ENCODE measurements at regions not wholly inside any gene's neighbourhood (a gene's known extent, or its start where the extent isn't known, plus 50 kb on each side); places are given as distances from the start of the nearest gene placed in this dataset.

DNA sequence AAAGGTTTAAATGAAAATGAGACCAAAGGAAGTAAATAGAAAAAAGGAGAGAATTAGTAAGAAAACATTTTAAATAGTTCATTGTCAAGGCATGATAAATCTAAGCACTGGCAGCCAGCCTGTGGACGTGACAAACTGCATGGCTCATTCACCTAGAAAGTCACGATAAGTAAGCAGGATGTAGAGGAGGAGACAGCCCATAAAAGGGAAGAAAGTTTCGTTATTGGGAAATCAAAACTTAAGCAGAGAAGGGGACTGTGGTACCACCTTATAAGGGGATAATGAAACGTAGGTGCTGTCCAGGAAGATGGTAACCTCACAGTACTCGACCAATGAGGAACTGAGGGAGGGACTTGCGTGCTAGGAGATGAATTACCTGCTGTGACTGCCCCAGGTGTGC lies 494.5 kb upstream of the GRAMD2B start:
- Histone ChIP-seq H3K4me1 (no peaks in the 10 kb centered on the region; the same call in 1 of the 2 replicates), H3K27me3 (no peaks in the 10 kb centered on the region), H3K9me3 (no peaks in the 10 kb centered on the region; the same call in 1 of the 2 replicates), H3K4me3 (ENCODE audit: low read depth, low read length) (no peak overlapping the region), H3K36me3 (no peaks in the 10 kb centered on the region)
- DNase-seq: no peak
- TF ChIP-seq, protein P1, sequence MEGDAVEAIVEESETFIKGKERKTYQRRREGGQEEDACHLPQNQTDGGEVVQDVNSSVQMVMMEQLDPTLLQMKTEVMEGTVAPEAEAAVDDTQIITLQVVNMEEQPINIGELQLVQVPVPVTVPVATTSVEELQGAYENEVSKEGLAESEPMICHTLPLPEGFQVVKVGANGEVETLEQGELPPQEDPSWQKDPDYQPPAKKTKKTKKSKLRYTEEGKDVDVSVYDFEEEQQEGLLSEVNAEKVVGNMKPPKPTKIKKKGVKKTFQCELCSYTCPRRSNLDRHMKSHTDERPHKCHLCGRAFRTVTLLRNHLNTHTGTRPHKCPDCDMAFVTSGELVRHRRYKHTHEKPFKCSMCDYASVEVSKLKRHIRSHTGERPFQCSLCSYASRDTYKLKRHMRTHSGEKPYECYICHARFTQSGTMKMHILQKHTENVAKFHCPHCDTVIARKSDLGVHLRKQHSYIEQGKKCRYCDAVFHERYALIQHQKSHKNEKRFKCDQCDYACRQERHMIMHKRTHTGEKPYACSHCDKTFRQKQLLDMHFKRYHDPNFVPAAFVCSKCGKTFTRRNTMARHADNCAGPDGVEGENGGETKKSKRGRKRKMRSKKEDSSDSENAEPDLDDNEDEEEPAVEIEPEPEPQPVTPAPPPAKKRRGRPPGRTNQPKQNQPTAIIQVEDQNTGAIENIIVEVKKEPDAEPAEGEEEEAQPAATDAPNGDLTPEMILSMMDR (IDR thresholded peaks at IDR 0.05; ENCODE audit: low read depth, low read length): no peak

DNA sequence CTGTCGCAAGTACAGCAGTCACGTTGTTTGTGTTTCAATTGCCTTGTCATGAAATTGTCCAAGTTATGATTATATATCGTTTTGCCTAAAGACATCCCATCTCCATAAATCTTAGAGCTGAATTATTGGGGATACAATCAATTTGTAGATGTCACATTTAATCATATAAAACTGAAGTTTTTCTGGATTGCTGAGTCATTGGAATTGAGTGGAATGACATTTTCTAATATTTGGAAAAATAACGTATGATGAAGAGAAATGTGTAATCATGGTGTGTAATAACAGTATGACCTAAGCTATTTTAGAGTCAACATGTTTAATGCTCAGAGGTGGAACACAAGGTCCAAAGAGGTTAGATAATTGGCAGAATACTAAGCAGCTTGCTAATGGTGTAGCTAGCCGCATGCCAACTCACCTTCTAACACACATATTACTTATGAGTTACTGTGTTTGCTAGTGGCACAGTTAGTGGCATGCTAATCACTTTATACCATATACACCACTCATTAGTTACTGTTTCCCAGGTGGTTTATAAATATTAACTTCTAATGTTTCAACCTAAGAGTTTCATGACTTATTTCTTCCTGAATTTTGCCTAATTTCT lies 473.1 kb upstream of the GRAMD2B start:
- Histone ChIP-seq H3K4me1 (no peaks in the 10 kb centered on the region), H3K36me3 (no peaks in the 10 kb centered on the region), H3K4me3 (ENCODE audit: low read depth, low read length) (no peak overlapping the region), H3K27me3 (no peaks in the 10 kb centered on the region), H3K9me3 (no peaks in the 10 kb centered on the region)
- DNase-seq: no peak
- TF ChIP-seq, protein P1 (IDR thresholded peaks at IDR 0.05; ENCODE audit: low read depth, low read length): no peak

DNA sequence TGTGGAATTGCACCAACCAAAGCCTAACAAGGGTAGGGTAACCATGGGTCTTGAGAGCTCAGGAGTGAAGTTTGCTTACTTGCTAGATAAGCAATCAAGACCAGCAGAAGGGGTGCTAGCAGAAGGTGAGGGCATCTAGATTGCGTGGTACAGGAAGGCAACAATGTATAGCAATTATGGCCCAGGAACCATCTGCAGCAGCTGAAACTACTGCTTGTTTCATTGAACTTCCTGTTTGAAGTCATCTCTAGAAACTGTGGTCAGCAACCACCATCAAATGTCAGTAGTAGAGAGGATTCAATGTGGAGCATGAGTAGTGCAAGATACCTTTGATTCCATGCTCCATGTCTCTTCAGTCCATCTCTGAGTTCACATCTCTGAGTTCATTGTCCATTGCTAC lies 462.1 kb upstream of the GRAMD2B start:
- Histone ChIP-seq H3K4me1 (no peaks in the 10 kb centered on the region), H3K9me3 (no peaks in the 10 kb centered on the region), H3K27me3 (no peaks in the 10 kb centered on the region), H3K4me3 (ENCODE audit: low read depth, low read length) (no peak overlapping the region), H3K36me3 (no peaks in the 10 kb centered on the region)
- no peak for DNase-seq
- TF ChIP-seq, protein P1 (IDR thresholded peaks at IDR 0.05; ENCODE audit: low read depth, low read length): no peak

DNA sequence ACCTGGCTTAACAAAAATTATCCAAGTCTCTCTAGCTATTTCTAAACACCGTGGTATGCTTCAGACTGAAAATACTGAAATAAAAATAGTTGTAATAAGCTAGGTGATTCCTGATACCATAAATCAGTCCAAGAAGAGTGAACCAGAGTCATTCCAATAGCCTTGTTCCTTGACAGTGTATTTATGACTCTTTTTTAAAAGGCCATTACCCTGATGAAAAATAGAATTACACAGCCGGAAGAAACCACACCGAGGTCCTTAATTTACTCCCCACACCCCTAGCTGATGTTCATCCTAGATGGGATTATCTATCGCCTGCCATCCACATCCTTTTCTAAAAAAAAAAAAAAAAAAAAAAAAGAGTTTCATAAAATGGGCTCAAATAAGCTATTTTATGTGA lies 457.6 kb upstream of the GRAMD2B start:
- no peak for DNase-seq
- Histone ChIP-seq H3K27me3 (no peaks in the 10 kb centered on the region), H3K4me1 (no peaks in the 10 kb centered on the region), H3K36me3 (no peaks in the 10 kb centered on the region), H3K4me3 (ENCODE audit: low read depth, low read length) (no peak overlapping the region), H3K9me3 (no peaks in the 10 kb centered on the region)
- TF ChIP-seq, protein P1 (IDR thresholded peaks at IDR 0.05; ENCODE audit: low read depth, low read length): no peak

DNA sequence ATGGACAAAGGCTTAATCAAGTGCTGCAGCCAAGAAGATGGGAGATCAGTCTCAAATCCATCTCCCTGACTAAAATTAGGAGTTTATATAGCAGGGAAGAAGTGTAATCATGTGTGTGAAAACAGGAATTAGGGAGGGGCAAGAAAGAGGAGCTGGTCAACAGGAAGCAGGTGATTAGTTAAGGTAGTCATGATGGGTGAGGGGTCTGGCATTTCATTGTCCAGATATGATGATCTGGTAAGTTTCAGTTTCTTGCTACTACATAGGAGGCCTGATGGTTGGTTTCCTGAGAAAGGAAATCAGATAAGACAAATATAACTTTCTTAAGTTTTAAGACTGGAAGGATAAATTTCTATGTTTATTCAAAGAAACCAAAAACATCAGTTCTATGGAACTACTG lies 455.6 kb upstream of the GRAMD2B start:
- Histone ChIP-seq H3K27me3 (no peaks in the 10 kb centered on the region), H3K9me3 (no peaks in the 10 kb centered on the region), H3K4me3 (ENCODE audit: low read depth, low read length) (no peak overlapping the region), H3K4me1 (peaks cover 3% of the 10 kb centered on the region; the same call in 1 of the 2 replicates), H3K36me3 (no peaks in the 10 kb centered on the region)
- TF ChIP-seq, protein P1 (IDR thresholded peaks at IDR 0.05; ENCODE audit: low read depth, low read length): no peak
- DNase-seq: no peak

DNA sequence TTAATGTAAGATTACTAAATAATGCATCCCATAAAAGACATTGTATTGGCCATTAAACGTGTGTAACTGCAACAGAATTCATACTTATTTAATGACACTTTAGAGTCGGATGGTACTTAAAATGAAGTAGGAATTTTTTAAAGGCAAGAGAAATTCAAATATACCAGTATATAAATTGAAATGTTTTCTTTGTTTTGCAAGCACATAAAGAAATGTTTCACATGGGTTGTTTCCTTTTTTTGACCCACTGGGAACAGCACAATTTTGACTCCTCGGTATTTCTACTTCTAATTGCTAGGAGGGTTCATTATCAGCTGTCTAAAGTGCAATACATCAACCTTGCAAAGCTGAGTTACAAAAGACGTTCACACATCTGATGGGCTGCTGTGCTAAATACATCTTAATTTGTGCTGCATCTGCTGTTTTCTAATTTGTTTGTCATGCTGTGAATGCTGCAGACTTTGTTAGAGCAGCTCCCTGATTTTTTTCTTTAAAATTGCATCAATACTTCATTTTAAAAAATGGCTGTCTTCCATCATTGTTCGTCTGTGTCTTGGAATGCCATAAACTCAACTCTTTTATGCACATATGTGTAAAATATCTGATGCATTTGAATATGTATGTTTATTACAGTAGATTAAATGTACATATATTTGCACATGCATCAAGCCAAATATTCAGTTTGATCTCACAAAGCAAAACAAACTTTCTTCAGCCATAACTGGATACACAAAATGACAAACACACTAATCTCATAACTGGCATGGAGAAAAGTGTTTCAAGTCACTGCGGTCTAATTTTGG lies 454.0 kb upstream of the GRAMD2B start:
- Histone ChIP-seq H3K27me3 (no peaks in the 10 kb centered on the region), H3K4me3 (ENCODE audit: low read depth, low read length) (no peak overlapping the region), H3K9me3 (no peaks in the 10 kb centered on the region), H3K36me3 (no peaks in the 10 kb centered on the region), H3K4me1 (peaks cover 3% of the 10 kb centered on the region; the same call in 1 of the 2 replicates)
- TF ChIP-seq, protein P1 (IDR thresholded peaks at IDR 0.05; ENCODE audit: low read depth, low read length): no peak
- no peak for DNase-seq
